ENCODE measurements at regions not wholly inside any gene's neighbourhood (a gene's known extent, or its start where the extent isn't known, plus 50 kb on each side); places are given as distances from the start of the nearest gene placed in this dataset.

DNA sequence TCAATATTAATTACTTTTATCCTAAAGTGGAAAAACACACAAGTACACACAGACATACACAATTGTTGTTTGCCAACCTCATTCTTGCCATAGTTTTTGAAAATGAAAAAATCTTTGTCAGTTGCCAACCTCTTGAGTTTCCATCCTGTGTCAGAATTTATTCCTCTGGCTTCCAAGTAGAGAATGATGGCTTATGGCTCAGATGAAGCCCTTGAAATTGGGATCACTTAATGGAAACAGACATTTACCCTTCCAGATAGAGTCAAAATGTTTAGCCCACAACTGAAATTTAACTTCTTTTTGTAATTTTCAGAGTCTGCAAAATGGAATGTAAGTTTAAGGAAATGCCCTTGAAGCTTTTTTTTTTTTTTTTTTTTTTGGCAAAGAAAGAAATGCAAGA is 321.6 kb upstream of the TNP1 start:
- Histone ChIP-seq H3K36me3 (ENCODE audit: control insufficient read depth, insufficient read depth, low read length) (no peaks in the 10 kb centered on the region), H3K27ac (ENCODE audit: low read length) (no peak overlapping the region), H3K4me3 (ENCODE audit: low read length) (no peak overlapping the region), H3K4me1 (ENCODE audit: control insufficient read depth, insufficient read depth, low read length) (no peaks in the 10 kb centered on the region), H3K27me3 (ENCODE audit: control insufficient read depth, insufficient read depth, low read length) (no peaks in the 10 kb centered on the region), H3K9me3 (ENCODE audit: control insufficient read depth, insufficient read depth, low read length) (no peaks in the 10 kb centered on the region)
- DNase-seq (ENCODE audit: low read depth, low spot score), result no peak

DNA sequence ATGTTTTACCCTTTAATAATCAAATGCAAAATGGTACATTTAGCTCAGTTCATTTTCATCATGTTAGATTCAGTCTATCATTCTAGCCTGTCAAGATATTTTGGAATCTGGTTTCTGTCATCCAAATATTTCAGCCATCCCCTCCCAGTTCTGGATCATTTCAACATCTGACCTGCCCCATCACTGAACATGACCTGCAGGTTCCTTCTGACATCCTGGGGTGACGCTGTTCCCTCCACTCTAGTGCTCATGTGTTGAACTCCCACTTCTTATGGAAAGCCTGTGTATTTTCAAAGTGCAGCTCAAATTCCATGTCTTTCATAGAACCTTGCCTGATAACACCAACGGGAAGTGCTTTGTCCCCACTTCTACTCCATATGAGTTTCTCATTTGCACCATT is 320.0 kb upstream of the TNP1 start:
- H3K27me3 ChIP-seq (ENCODE audit: control insufficient read depth, insufficient read depth, low read length), result no peaks in the 10 kb centered on the region
- no peak for DNase-seq (ENCODE audit: low read depth, low spot score)
- no peaks in the 10 kb centered on the region for H3K36me3 ChIP-seq (ENCODE audit: control insufficient read depth, insufficient read depth, low read length)
- WGBS (ENCODE audit: insufficient coverage, insufficient read length), result no CpG with 5 or more reads among the region's 2 CpGs
- no peak overlapping the region for H3K27ac ChIP-seq (ENCODE audit: low read length)
- no peaks in the 10 kb centered on the region for H3K4me1 ChIP-seq (ENCODE audit: control insufficient read depth, insufficient read depth, low read length)
- H3K4me3 ChIP-seq (ENCODE audit: low read length), result no peak overlapping the region
- no peaks in the 10 kb centered on the region for H3K9me3 ChIP-seq (ENCODE audit: control insufficient read depth, insufficient read depth, low read length)

DNA sequence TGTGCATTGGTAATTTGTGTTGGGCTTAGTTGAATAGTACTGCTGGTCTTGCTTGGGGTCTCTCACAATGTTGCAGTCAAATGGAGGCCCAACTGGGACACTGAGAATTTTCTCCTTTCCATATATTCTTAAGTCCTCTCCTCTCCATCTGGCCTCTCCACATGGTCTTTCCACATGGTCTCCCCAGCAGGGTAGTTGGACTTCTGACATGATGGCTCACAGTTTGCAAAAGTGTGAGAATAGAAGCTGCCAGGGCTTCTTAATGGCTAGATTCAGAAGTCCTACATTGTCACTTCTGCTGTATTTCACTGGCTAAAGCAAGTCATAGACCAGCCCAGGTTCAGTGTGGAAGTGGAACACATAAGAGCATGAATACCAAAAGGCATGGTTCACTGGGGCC is 318.5 kb upstream of the TNP1 start:
- Histone ChIP-seq H3K27ac (ENCODE audit: low read length) (no peak overlapping the region), H3K4me1 (ENCODE audit: control insufficient read depth, insufficient read depth, low read length) (no peaks in the 10 kb centered on the region), H3K9me3 (ENCODE audit: control insufficient read depth, insufficient read depth, low read length) (no peaks in the 10 kb centered on the region), H3K27me3 (ENCODE audit: control insufficient read depth, insufficient read depth, low read length) (no peaks in the 10 kb centered on the region), H3K36me3 (ENCODE audit: control insufficient read depth, insufficient read depth, low read length) (no peaks in the 10 kb centered on the region), H3K4me3 (ENCODE audit: low read length) (no peak overlapping the region)
- no peak for DNase-seq (ENCODE audit: low read depth, low spot score)

DNA sequence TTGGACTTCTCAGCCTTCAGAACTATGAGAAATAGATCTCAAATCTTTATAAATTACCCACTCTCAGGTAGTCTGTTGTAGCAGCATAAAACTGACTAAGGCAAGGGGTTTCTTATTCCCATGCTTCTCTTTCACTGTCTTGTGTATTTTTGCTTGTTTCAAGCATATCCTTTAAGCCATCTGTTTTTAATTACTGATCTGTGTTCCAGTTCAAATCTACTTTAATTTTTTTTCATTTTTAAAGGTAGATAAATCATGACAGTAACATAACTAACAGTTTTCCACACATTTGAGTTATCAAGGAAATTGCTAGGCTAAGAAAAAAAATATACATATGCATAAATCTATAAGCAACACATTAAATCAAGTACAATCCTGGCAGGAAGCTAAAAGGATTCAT is 317.9 kb upstream of the TNP1 start:
- no peak overlapping the region for H3K4me3 ChIP-seq (ENCODE audit: low read length)
- H3K27ac ChIP-seq (ENCODE audit: low read length), result no peak overlapping the region
- DNase-seq (ENCODE audit: low read depth, low spot score), result no peak
- no peaks in the 10 kb centered on the region for H3K9me3 ChIP-seq (ENCODE audit: control insufficient read depth, insufficient read depth, low read length)
- no peaks in the 10 kb centered on the region for H3K4me1 ChIP-seq (ENCODE audit: control insufficient read depth, insufficient read depth, low read length)
- H3K27me3 ChIP-seq (ENCODE audit: control insufficient read depth, insufficient read depth, low read length), result no peaks in the 10 kb centered on the region
- no peaks in the 10 kb centered on the region for H3K36me3 ChIP-seq (ENCODE audit: control insufficient read depth, insufficient read depth, low read length)

DNA sequence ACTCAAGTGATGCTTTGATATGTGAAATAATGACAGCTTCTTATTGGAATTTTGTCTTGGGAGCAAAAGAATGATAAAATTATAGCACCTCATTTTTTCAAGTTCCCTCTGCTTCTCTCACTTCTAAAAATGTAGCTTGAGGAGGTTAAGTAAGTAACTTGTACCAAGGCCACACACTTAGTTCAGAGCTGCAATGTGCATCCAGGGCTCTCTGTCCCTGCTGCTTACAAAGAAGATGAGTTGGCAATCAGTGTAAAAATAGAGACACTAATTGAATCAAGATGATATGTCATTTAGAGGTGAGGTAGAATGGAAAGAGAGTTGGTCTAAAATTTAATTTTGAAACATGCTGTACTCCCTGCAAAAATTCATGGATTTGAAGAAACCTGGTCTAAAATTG is 312.0 kb upstream of the TNP1 start:
- Histone ChIP-seq H3K4me3 (ENCODE audit: low read length) (no peak overlapping the region), H3K36me3 (ENCODE audit: control insufficient read depth, insufficient read depth, low read length) (no peaks in the 10 kb centered on the region), H3K9me3 (ENCODE audit: control insufficient read depth, insufficient read depth, low read length) (no peaks in the 10 kb centered on the region), H3K27ac (ENCODE audit: low read length) (no peak overlapping the region), H3K27me3 (ENCODE audit: control insufficient read depth, insufficient read depth, low read length) (no peaks in the 10 kb centered on the region), H3K4me1 (ENCODE audit: control insufficient read depth, insufficient read depth, low read length) (no peaks in the 10 kb centered on the region)
- DNase-seq (ENCODE audit: low read depth, low spot score), result no peak

DNA sequence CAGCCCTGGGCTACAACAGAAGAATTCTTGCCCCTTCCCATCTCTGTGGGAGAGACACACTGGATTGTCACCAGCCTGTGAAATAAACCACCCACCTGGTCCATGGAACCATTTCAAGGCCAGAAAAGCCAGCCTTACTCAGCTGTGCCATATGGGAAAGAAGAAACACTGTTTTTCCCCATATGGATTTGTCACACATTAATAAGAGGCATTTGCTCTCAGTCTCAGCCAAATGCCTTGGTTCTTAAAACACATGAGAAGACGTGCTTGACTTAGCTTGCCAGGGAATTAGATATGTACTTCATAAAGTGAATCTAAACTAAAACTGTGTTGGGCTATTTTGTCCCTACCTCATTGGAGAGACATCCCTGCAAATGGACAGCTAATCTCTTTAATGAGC is 308.6 kb upstream of the TNP1 start:
- Histone ChIP-seq H3K27me3 (ENCODE audit: control insufficient read depth, insufficient read depth, low read length) (no peaks in the 10 kb centered on the region), H3K36me3 (ENCODE audit: control insufficient read depth, insufficient read depth, low read length) (no peaks in the 10 kb centered on the region), H3K9me3 (ENCODE audit: control insufficient read depth, insufficient read depth, low read length) (no peaks in the 10 kb centered on the region), H3K4me3 (ENCODE audit: low read length) (no peak overlapping the region), H3K4me1 (ENCODE audit: control insufficient read depth, insufficient read depth, low read length) (no peaks in the 10 kb centered on the region), H3K27ac (ENCODE audit: low read length) (no peak overlapping the region)
- no CpG with 5 or more reads among the region's 1 CpG for WGBS (ENCODE audit: insufficient coverage, insufficient read length)
- no peak for DNase-seq (ENCODE audit: low read depth, low spot score)

DNA sequence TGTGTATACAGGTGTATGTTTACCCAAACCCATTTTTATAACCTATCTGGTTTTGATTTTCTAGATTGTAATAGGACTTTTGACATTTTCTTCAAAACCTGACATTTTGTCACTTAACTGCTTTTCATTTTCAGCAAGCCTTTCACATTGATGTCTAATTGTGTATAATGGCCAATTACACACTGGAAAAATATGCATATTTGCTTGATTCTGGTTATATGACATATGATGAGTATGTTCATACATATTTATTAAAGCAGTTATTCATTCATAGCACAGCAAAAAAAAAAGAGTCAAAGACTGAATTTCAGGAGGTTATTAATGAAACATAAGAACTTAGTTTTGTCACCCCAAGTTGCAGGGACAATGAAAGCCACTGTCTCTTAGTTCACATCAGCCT is 307.7 kb upstream of the TNP1 start:
- no peaks in the 10 kb centered on the region for H3K9me3 ChIP-seq (ENCODE audit: control insufficient read depth, insufficient read depth, low read length)
- H3K4me3 ChIP-seq (ENCODE audit: low read length), result no peak overlapping the region
- H3K4me1 ChIP-seq (ENCODE audit: control insufficient read depth, insufficient read depth, low read length), result no peaks in the 10 kb centered on the region
- no peak overlapping the region for H3K27ac ChIP-seq (ENCODE audit: low read length)
- H3K36me3 ChIP-seq (ENCODE audit: control insufficient read depth, insufficient read depth, low read length), result no peaks in the 10 kb centered on the region
- H3K27me3 ChIP-seq (ENCODE audit: control insufficient read depth, insufficient read depth, low read length), result no peaks in the 10 kb centered on the region
- DNase-seq (ENCODE audit: low read depth, low spot score), result no peak

DNA sequence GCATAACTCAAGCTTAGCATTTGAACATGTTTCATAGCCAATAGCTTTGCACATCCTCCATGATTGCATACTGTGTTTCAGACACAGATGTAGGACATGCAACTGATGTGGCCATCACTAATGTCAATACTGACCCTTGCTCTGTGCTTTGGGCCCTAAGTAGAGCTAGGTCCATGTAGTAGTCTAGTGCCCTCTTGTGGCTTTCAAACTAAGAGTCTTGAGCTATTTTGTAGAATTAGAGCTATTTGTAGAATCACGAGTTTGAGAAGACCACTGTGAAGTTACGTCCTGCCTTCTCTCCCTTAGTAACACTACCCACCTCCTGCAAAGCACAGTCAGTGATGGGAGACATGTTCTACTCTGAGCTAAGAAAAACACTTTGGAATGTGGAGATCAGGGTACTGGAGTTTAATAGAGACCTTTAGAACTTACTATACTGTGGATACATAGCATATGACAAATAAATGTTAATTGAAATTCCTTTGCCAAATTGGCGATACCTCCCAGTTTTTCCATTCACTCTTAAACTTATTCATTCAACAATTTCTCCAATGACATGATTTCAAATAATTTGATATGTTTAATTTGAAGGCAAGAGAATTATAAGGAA is 306.5 kb upstream of the TNP1 start:
- WGBS (ENCODE audit: insufficient coverage, insufficient read length), result no CpG with 5 or more reads among the region's 3 CpGs
- DNase-seq (ENCODE audit: low read depth, low spot score), result peak; percentile 39
- H3K27me3 ChIP-seq (ENCODE audit: control insufficient read depth, insufficient read depth, low read length), result no peaks in the 10 kb centered on the region
- H3K9me3 ChIP-seq (ENCODE audit: control insufficient read depth, insufficient read depth, low read length), result no peaks in the 10 kb centered on the region
- no peak overlapping the region for H3K27ac ChIP-seq (ENCODE audit: low read length)
- no peaks in the 10 kb centered on the region for H3K4me1 ChIP-seq (ENCODE audit: control insufficient read depth, insufficient read depth, low read length)
- H3K4me3 ChIP-seq (ENCODE audit: low read length), result no peak overlapping the region
- H3K36me3 ChIP-seq (ENCODE audit: control insufficient read depth, insufficient read depth, low read length), result no peaks in the 10 kb centered on the region

DNA sequence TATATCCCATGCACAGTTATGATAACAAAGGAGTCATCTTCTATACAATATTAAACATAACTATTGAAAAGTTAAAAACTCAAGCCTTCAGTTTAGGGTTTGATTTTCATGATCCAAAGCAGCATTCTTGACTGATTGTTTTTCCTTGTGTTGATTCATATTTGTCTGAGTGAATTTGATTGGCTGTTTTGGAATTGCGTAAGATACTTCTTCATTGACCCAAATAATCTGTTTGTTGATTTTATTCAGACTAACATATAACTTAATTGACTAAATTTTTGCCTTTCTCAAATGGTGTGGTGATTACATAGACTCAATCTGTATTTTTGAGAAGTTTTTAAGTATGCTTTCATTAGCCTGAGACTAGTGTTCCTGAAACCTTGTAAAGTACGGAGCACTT is 305.7 kb upstream of the TNP1 start:
- Histone ChIP-seq H3K36me3 (ENCODE audit: control insufficient read depth, insufficient read depth, low read length) (no peaks in the 10 kb centered on the region), H3K27me3 (ENCODE audit: control insufficient read depth, insufficient read depth, low read length) (no peaks in the 10 kb centered on the region), H3K4me1 (ENCODE audit: control insufficient read depth, insufficient read depth, low read length) (no peaks in the 10 kb centered on the region), H3K27ac (ENCODE audit: low read length) (no peak overlapping the region), H3K9me3 (ENCODE audit: control insufficient read depth, insufficient read depth, low read length) (no peaks in the 10 kb centered on the region), H3K4me3 (ENCODE audit: low read length) (no peak overlapping the region)
- DNase-seq (ENCODE audit: low read depth, low spot score), result no peak
- no CpG with 5 or more reads among the region's 2 CpGs for WGBS (ENCODE audit: insufficient coverage, insufficient read length)

DNA sequence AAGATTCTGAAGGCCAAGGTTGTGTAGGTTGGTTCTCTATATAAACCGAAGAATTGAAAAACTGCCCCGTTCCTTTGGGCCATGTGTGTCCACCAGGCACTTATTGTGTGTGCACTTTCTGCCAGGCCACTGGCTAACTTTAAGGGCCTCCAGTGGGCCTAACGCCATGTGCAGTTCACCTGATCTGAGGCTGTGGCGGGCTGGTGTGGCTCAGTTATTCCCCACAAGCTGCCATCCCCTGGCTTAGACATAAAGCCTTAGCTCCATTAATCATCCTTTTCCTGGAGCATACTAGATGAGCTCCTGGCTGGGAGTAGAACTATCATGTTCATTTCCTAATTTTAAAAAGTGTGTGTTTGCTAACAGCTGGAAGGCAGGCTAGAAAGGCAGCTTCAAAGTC is 304.1 kb upstream of the TNP1 start:
- H3K36me3 ChIP-seq (ENCODE audit: control insufficient read depth, insufficient read depth, low read length), result no peaks in the 10 kb centered on the region
- no CpG with 5 or more reads among the region's 4 CpGs for WGBS (ENCODE audit: insufficient coverage, insufficient read length)
- no peak overlapping the region for H3K4me3 ChIP-seq (ENCODE audit: low read length)
- H3K27ac ChIP-seq (ENCODE audit: low read length), result no peak overlapping the region
- DNase-seq (ENCODE audit: low read depth, low spot score), result no peak
- H3K9me3 ChIP-seq (ENCODE audit: control insufficient read depth, insufficient read depth, low read length), result no peaks in the 10 kb centered on the region
- H3K27me3 ChIP-seq (ENCODE audit: control insufficient read depth, insufficient read depth, low read length), result no peaks in the 10 kb centered on the region
- H3K4me1 ChIP-seq (ENCODE audit: control insufficient read depth, insufficient read depth, low read length), result no peaks in the 10 kb centered on the region

DNA sequence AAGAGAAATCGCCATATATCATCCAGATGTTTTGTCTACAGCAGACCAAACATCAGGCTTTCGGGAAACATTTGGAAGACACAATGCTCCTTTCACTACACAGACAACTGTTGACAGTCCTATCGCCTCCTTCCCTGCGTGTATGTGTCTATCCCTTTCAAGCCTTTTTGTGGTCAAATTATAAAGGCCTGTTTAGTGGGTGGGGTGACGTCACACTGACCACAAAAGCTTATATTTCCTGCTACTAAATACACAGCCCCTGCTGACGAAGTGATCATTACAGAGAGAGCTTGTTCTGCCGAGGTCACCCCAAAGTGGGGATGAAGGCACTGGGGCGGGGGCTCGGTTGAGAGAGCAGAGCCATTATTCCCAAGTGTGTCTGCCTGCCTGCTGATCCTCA is 302.7 kb upstream of the TNP1 start:
- no peaks in the 10 kb centered on the region for H3K36me3 ChIP-seq (ENCODE audit: control insufficient read depth, insufficient read depth, low read length)
- no peaks in the 10 kb centered on the region for H3K27me3 ChIP-seq (ENCODE audit: control insufficient read depth, insufficient read depth, low read length)
- DNase-seq (ENCODE audit: low read depth, low spot score), result no peak
- H3K27ac ChIP-seq (ENCODE audit: low read length), result no peak overlapping the region
- H3K4me3 ChIP-seq (ENCODE audit: low read length), result no peak overlapping the region
- WGBS (ENCODE audit: insufficient coverage, insufficient read length), result no CpG with 5 or more reads among the region's 9 CpGs
- no peaks in the 10 kb centered on the region for H3K4me1 ChIP-seq (ENCODE audit: control insufficient read depth, insufficient read depth, low read length)
- no peaks in the 10 kb centered on the region for H3K9me3 ChIP-seq (ENCODE audit: control insufficient read depth, insufficient read depth, low read length)
